SK-N-SH treated with all-trans-retinoic acid at 6 μM for 48 hours (cell line): ENCODE measurements at regions not wholly inside any gene's neighbourhood (a gene's known extent, or its start where the extent isn't known, plus 50 kb on each side); places are given as distances from the start of the nearest gene placed in this dataset.

Experiments used
- CSDC2 ChIP-seq: fragments of 250-450 bp; sonication (Bioruptor Pico); IDR thresholded peaks from 2 replicates; pipeline ENCODE4 v1.5.0; 2020; ENCODE audit warnings: mild to moderate bottlenecking, moderate library complexity
- PATZ1 ChIP-seq: fragments of 250-450 bp; sonication (Bioruptor Pico); IDR thresholded peaks from 2 replicates; pipeline ENCODE4 v1.8.0; 2020; ENCODE audit warnings: mild to moderate bottlenecking, moderate library complexity, borderline replicate concordance
- POU6F1 ChIP-seq: fragments of 250-450 bp; sonication (Bioruptor Pico); IDR thresholded peaks from 2 replicates; pipeline ENCODE4 v1.8.0; 2021; ENCODE audit warnings: low read depth, mild to moderate bottlenecking, moderate library complexity, borderline replicate concordance
- PPARA ChIP-seq: fragments of 250-450 bp; sonication (Bioruptor Pico); IDR thresholded peaks from 2 replicates; pipeline ENCODE4 v1.5.0; 2020; ENCODE audit warnings: mild to moderate bottlenecking, borderline replicate concordance
- RARB ChIP-seq: fragments of 250-450 bp; sonication (Bioruptor Pico); IDR thresholded peaks from 2 replicates; pipeline ENCODE4 v1.8.0; 2021; ENCODE audit warnings: mild to moderate bottlenecking, moderate library complexity
- ZFP3 ChIP-seq: fragments of 250-450 bp; sonication (Bioruptor Pico); IDR thresholded peaks from 2 replicates; pipeline ENCODE4 v1.5.0; 2020; ENCODE audit warnings: mild to moderate bottlenecking, moderate library complexity
- ZNF70 ChIP-seq: fragments of 450-650 bp; formaldehyde crosslinking; IDR thresholded peaks from 2 replicates; pipeline ENCODE4 v1.5.0; 2020; ENCODE audit warnings: mild to moderate bottlenecking, moderate library complexity
- ZNF8 ChIP-seq: fragments of 450-650 bp; formaldehyde crosslinking; IDR thresholded peaks from 2 replicates; pipeline ENCODE4 v1.5.0; 2020; ENCODE audit warnings: mild to moderate bottlenecking, moderate library complexity

- TF ChIP-seq ZNF70 (CRISPR knock-in tag): no peak
- TF ChIP-seq ZNF8 (CRISPR knock-in tag): no peak
- no peak for TF ChIP-seq POU6F1 (CRISPR knock-in tag)
- no peak for TF ChIP-seq RARB
- TF ChIP-seq PATZ1 (CRISPR knock-in tag): no peak
- no peak for TF ChIP-seq ZFP3 (CRISPR knock-in tag)
- TF ChIP-seq PPARA (CRISPR knock-in tag): no peak
- TF ChIP-seq CSDC2 (CRISPR knock-in tag): no peak
Observed at GRCh38 chr16:13606804-13607203, 313.1 kb upstream of the ERCC4 start.
